H9 (cell line): ENCODE measurements at regions not wholly inside any gene's neighbourhood (a gene's known extent, or its start where the extent isn't known, plus 50 kb on each side); places are given as distances from the start of the nearest gene placed in this dataset.

Experiments used
- DNase-seq: peaks from one replicate; pipeline ENCODE4 v3.0.0-alpha.2; 2017
- H2AFZ ChIP-seq: one replicate; pipeline ENCODE4 v1.6.1; 2013; ENCODE audit warnings: mild to moderate bottlenecking, low read length, control low read depth, moderate library complexity
- H2AK5ac ChIP-seq: 2 replicates; pipeline ENCODE4 v1.6.1; 2013; ENCODE audit warnings: low read length, control low read depth, mixed read lengths; ENCODE audit not compliant: insufficient read length
- H2BK120ac ChIP-seq: one replicate; pipeline ENCODE4 v1.6.1; 2013; ENCODE audit warnings: low read depth, mild to moderate bottlenecking, low read length, control low read depth, inconsistent platforms; ENCODE audit not compliant: poor library complexity, severe bottlenecking
- H2BK12ac ChIP-seq: 2 replicates; pipeline ENCODE4 v1.6.1; 2013; ENCODE audit warnings: low read length, control low read depth, mixed read lengths, low read depth; ENCODE audit not compliant: insufficient read length
- H2BK15ac ChIP-seq: 2 replicates; pipeline ENCODE4 v1.6.1; 2013; ENCODE audit warnings: low read depth, low read length, control low read depth
- H2BK20ac ChIP-seq: one replicate; pipeline ENCODE4 v1.6.1; 2013; ENCODE audit warnings: low read depth, mild to moderate bottlenecking, low read length, control low read depth, inconsistent platforms; ENCODE audit not compliant: poor library complexity, severe bottlenecking
- H2BK5ac ChIP-seq: 2 replicates; pipeline ENCODE4 v1.6.1; 2013; ENCODE audit warnings: low read length, control low read depth, mixed read lengths; ENCODE audit not compliant: insufficient read length
- H3K14ac ChIP-seq: 2 replicates; pipeline ENCODE4 v1.6.1; 2013; ENCODE audit warnings: low read length, control low read depth; ENCODE audit not compliant: insufficient read depth
- H3K18ac ChIP-seq: 2 replicates; pipeline ENCODE4 v1.6.1; 2013; ENCODE audit warnings: low read depth, mild to moderate bottlenecking, mixed read lengths, low read length, control low read depth; ENCODE audit not compliant: insufficient read length
- H3K23ac ChIP-seq: 2 replicates; pipeline ENCODE4 v1.6.1; 2013; ENCODE audit warnings: low read length, control low read depth, mixed read lengths, low read depth; ENCODE audit not compliant: insufficient read length
- H3K23me2 ChIP-seq: 2 replicates; pipeline ENCODE4 v1.6.1; 2013; ENCODE audit warnings: low read depth, mild to moderate bottlenecking, mixed read lengths, low read length, control low read depth; ENCODE audit not compliant: insufficient read length, poor library complexity, severe bottlenecking
- H3K27ac ChIP-seq: 2 replicates; pipeline ENCODE4 v1.5.1; 2013; ENCODE audit warnings: low read length, control low read depth, mixed read lengths, low read depth; ENCODE audit not compliant: insufficient read length
- H3K27me3 ChIP-seq: 2 replicates; pipeline ENCODE4 v1.6.1; 2013; ENCODE audit warnings: low read length, control low read depth, inconsistent platforms; ENCODE audit not compliant: insufficient read depth
- H3K4ac ChIP-seq: 2 replicates; pipeline ENCODE4 v1.6.1; 2013; ENCODE audit warnings: low read depth, mild to moderate bottlenecking, control low read depth, inconsistent platforms, low read length, moderate library complexity
- H3K4me1 ChIP-seq: 2 replicates; pipeline ENCODE4 v1.6.1; 2013; ENCODE audit warnings: low read length, control low read depth, inconsistent platforms; ENCODE audit not compliant: insufficient read depth
- H3K4me2 ChIP-seq: 2 replicates; pipeline ENCODE4 v1.6.1; 2013; ENCODE audit warnings: low read length, control low read depth, mixed read lengths; ENCODE audit not compliant: insufficient read length, insufficient read depth
- H3K56ac ChIP-seq: 2 replicates; pipeline ENCODE4 v1.6.1; 2013; ENCODE audit warnings: low read depth, mild to moderate bottlenecking, mixed read lengths, low read length, control low read depth; ENCODE audit not compliant: insufficient read length
- H3K79me1 ChIP-seq: 2 replicates; pipeline ENCODE4 v1.6.1; 2013; ENCODE audit warnings: low read depth, mild to moderate bottlenecking, moderate library complexity, low read length, control low read depth, inconsistent platforms; ENCODE audit not compliant: insufficient read depth, poor library complexity, severe bottlenecking
- H3K79me2 ChIP-seq: 2 replicates; pipeline ENCODE4 v1.6.1; 2013; ENCODE audit warnings: low read length, control low read depth, inconsistent platforms; ENCODE audit not compliant: insufficient read depth
- H3K9ac ChIP-seq: 2 replicates; pipeline ENCODE4 v1.6.1; 2013; ENCODE audit warnings: low read length, control low read depth, mixed read lengths; ENCODE audit not compliant: insufficient read length; ENCODE audit errors: extremely low read depth
- H3K9me3 ChIP-seq: one replicate; pipeline ENCODE4 v1.6.1; 2013; ENCODE audit warnings: low read depth, low read length, inconsistent platforms; ENCODE audit not compliant: control insufficient read depth
- H3T11ph ChIP-seq: one replicate; pipeline ENCODE4 v1.6.1; 2013; ENCODE audit warnings: mild to moderate bottlenecking, low read length, control low read depth, inconsistent platforms
- H4K20me1 ChIP-seq: one replicate; pipeline ENCODE4 v1.6.1; 2013; ENCODE audit not compliant: control insufficient read depth, insufficient read length, insufficient read depth
- H4K5ac ChIP-seq: 2 replicates; pipeline ENCODE4 v1.6.1; 2013; ENCODE audit warnings: low read depth, mild to moderate bottlenecking, mixed read lengths, low read length, control low read depth; ENCODE audit not compliant: insufficient read length
- H4K8ac ChIP-seq: replicated peaks from 2 replicates; pipeline ENCODE4 v1.6.1; 2013; ENCODE audit warnings: low read length, control low read depth, mixed read lengths, low read depth; ENCODE audit not compliant: insufficient read length
- H4K91ac ChIP-seq: 2 replicates; pipeline ENCODE4 v1.6.1; 2013; ENCODE audit warnings: low read depth, mild to moderate bottlenecking, moderate library complexity, mixed read lengths, low read length, control low read depth; ENCODE audit not compliant: insufficient read length
- H3K27ac Mint-ChIP-seq, 3 experiments: 2 replicates in 2 of 3; 3 replicates in 1 of 3; pipeline ENCODE4 v1.8.0; 2020 to 2021; ENCODE audit warnings: mixed read lengths in 3 of 3, mild to moderate bottlenecking in 1 of 3, moderate library complexity in 1 of 3
- H3K27me3 Mint-ChIP-seq: 2 replicates; pipeline ENCODE4 v1.8.0; 2021; ENCODE audit warnings: low read depth, mild to moderate bottlenecking, moderate library complexity, mixed read lengths
- H3K36me3 Mint-ChIP-seq, 3 experiments: 2 replicates in 2 of 3; 3 replicates in 1 of 3; pipeline ENCODE4 v1.8.0; 2020 to 2021; ENCODE audit warnings: low read depth in 3 of 3, mixed read lengths in 3 of 3; ENCODE audit not compliant: insufficient read depth in 1 of 3
- H3K4me1 Mint-ChIP-seq, 2 experiments: 2 replicates each; pipeline ENCODE4 v1.8.0; 2020; ENCODE audit warnings: mixed read lengths in 2 of 2
- H3K4me3 Mint-ChIP-seq, 2 experiments: 2 replicates in 1 of 2; 3 replicates in 1 of 2; pipeline ENCODE4 v1.8.0; 2020 to 2021; ENCODE audit warnings: mild to moderate bottlenecking in 2 of 2, mixed read lengths in 2 of 2, moderate library complexity in 1 of 2
- H3K9me3 Mint-ChIP-seq, 2 experiments: 2 replicates in 1 of 2; 3 replicates in 1 of 2; pipeline ENCODE4 v1.8.0; 2020; ENCODE audit warnings: mild to moderate bottlenecking in 2 of 2, mixed read lengths in 2 of 2, moderate library complexity in 1 of 2
- CTCF ChIP-seq: fragments of 200-600 bp; sonication (generic); conservative IDR thresholded peaks from 3 replicates; pipeline ENCODE4 v1.8.0; 2021; ENCODE audit warnings: antibody characterized with exemption, mild to moderate bottlenecking
- WGBS: extraction: QIAGEN DNeasy Blood & Tissue Kit; methylation state at CpG from one replicate; pipeline ENCODE4 v1.1.7; 2013; ENCODE audit warnings: missing lambda C conversion rate, low lambda C conversion rate, mixed read lengths; ENCODE audit not compliant: insufficient read length; ENCODE audit errors: extremely low coverage; 5-methylcytosine and 5-hydroxymethylcytosine counted together

- no peak overlapping the region for H3K23ac ChIP-seq
- no peaks in the 10 kb centered on the region for H3K79me2 ChIP-seq
- H3K27me3 ChIP-seq, result no peaks in the 10 kb centered on the region; the same call in 1 of the 2 replicates
- H2AFZ ChIP-seq, result no peak overlapping the region
- TF ChIP-seq CTCF, result no peak
- no peak overlapping the region for H3K4ac ChIP-seq
- Mint-ChIP-seq H3K4me3 (no peak overlapping the region), H3K36me3 (no peaks in the 10 kb centered on the region), H3K27ac (peak overlapping the region in 1 of 3 experiments; percentile 88; a peak in 2 of 7 replicates), H3K27me3 (peaks cover 13% of the 10 kb centered on the region), H3K4me1 (peaks cover 10 to 14% of the 10 kb centered on the region in 2 experiments), H3K9me3 (no peaks in the 10 kb centered on the region; a peak in 1 of 5 replicates)
- no peak overlapping the region for H3K4me2 ChIP-seq
- H2BK15ac ChIP-seq, result no peak overlapping the region
- no peak overlapping the region for H2BK5ac ChIP-seq
- no peak overlapping the region for H3K56ac ChIP-seq
- H3K18ac ChIP-seq, result no peak overlapping the region
- no peak overlapping the region for H2BK12ac ChIP-seq
- H4K5ac ChIP-seq, result no peak overlapping the region
- no peak for DNase-seq
- H2BK120ac ChIP-seq, result no peak overlapping the region
- H2AK5ac ChIP-seq, result no peak overlapping the region
- H3K9ac ChIP-seq, result no peak overlapping the region
- H3K79me1 ChIP-seq, result no peaks in the 10 kb centered on the region
- H3K9me3 ChIP-seq, result no peaks in the 10 kb centered on the region
- H3K14ac ChIP-seq, result no peak overlapping the region
- no peak overlapping the region for H3K27ac ChIP-seq
- H4K8ac ChIP-seq, result no peak overlapping the region
- no peak overlapping the region for H4K91ac ChIP-seq
- no peak overlapping the region for H2BK20ac ChIP-seq
- no peaks in the 10 kb centered on the region; the same call in 1 of the 2 replicates for H3K4me1 ChIP-seq
- H4K20me1 ChIP-seq, result peaks cover 2% of the 10 kb centered on the region
- no CpG with 5 or more reads among the region's 4 CpGs for WGBS
- H3T11ph ChIP-seq, result no peak overlapping the region
- peaks cover 3% of the 10 kb centered on the region for H3K23me2 ChIP-seq
Measured at GRCh38 chr10:78736926-78737630, 331.7 kb upstream of the ZMIZ1 start.
